ENCODE measurements at regions not wholly inside any gene's neighbourhood (a gene's known extent, or its start where the extent isn't known, plus 50 kb on each side); places are given as distances from the start of the nearest gene placed in this dataset.
"Not testable (repeated sequence)": the region's sequence is repeated elsewhere in the genome, so short reads cannot be mapped to it uniquely, and the experiment has no call there.

DNA sequence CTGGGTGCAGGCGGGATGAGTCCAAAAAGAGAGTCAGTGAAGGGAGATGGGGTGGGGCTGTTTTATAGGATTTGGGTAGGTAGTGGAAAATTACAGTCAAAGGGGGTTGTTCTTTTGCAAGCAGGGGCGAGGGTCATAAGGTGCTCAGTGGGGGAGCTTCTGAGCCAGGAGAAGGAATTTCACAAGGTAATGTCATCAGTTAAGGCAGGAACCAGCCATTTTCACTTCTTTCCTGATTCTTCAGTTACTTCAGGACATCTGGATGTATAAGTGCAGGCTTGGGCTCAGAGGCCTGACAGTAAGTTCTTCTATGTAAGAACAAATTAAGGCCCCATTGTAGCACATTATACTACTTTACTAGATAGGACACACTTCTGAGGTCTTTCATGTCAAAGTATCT, 231.2 kb upstream of the NRXN1 start:
- DNase-seq, result not testable (repeated sequence)

DNA sequence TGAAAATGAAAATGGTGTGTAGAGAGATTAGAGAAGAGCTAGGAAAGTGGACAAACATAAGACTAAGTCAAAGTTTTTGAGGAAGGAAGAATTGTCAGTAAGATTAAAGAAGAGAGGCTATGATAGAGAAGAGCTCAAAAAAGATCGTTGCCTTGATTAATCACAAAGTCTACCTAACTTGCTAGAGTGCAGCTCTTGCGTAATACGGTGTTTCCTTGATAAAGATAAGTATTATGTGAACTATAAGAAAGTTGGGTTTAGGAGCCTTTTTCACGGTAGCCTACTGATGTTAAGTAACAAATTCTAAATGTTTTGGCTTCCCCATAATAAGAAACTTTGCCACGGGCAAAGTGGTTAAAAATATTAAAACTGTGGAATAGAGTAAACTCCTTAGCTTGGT, 226.4 kb upstream of the NRXN1 start:
- DNase-seq, result no peak

DNA sequence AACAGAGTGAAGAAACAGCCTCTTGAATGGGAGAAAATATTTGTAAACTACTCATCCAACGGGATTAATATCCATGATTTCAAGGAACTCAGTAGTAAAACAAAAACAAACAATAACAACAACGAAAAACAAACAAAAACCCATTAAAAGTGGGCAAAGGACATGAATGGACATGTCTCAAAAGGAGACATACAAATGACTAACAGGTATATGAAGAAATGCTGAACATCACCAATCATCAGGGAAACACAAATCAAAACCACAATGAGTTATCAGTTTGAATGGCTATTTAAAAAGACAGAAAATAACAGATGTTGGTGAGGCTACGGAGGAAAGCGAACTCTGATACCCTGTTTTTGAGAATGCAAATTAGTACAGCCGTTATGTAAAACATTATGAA, 224.8 kb upstream of the NRXN1 start:
- no peak for DNase-seq

DNA sequence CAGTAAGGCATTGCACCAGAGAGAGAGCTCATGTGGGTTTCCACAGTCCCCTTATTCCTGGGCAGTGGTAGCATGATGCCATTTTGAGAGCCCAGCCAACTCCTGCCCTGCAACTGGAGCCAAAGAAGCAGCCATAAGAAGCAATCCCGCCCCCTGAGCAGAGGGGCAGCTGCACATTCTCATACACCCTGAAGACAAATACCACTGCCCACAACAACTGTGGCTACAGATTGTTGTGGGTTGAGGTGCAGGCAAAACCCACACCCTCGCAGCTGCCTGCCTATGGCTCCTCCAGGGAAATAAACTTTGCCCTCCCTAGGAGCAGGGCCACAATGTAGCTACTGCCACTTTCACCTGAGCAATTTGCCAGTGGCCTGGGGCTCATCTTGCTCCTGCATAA, 219.4 kb upstream of the NRXN1 start:
- no peak for DNase-seq

DNA sequence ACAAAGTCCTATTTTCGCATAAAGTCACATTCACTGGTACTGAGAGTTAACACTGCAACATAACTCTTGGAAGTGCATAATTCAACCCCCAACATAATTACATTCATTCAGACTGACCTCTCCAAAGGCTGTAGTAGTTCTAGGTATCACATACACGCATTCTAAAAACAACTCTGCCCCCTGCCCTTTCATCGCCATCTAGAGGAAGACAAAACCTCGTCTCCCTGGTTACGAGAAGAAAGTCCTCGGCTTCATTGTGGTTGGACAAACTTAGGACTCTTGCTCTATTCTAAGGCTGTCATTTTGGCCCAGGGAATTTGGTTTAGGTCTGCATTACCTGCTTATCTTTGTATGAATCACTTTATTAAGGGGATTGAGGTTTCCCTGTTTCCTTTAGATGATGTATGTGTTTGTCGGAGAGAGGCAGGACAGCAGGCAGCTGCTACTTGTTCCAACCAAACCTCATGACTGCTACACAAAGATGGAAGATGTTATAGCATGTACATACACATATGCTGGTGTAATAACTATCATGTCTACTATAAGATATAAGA, 215.4 kb upstream of the NRXN1 start:
- DNase-seq, result no peak

DNA sequence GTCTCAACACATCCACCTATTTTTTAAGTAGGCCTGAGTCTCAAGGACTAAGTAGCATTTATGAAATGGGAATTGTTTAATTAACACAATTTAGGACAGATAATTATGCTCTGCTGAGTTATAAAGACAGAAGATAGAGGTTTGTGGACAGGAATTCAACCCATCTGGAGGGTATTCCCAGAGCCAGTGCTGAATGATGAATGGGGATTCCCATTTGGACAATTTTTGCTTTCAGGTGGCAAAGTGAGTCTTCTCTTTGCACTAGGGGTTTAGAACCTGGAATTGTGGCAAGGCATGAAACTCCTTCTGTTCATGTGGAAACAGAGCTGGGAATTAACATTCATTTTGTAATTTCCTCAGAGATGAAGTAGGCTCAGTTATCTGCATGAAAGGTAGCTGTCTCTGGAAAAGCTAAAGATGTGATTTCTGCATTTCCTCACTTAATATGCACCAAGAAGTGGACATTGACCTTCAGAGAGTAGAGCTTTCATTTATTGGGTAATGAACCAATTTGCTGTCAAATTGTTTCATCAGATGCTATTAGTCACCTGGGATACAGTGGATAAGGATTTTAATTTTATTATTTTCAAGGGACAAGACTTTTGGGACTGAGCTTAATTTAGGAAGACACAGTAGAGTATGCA, 212.1 kb upstream of the NRXN1 start:
- no peak for DNase-seq

DNA sequence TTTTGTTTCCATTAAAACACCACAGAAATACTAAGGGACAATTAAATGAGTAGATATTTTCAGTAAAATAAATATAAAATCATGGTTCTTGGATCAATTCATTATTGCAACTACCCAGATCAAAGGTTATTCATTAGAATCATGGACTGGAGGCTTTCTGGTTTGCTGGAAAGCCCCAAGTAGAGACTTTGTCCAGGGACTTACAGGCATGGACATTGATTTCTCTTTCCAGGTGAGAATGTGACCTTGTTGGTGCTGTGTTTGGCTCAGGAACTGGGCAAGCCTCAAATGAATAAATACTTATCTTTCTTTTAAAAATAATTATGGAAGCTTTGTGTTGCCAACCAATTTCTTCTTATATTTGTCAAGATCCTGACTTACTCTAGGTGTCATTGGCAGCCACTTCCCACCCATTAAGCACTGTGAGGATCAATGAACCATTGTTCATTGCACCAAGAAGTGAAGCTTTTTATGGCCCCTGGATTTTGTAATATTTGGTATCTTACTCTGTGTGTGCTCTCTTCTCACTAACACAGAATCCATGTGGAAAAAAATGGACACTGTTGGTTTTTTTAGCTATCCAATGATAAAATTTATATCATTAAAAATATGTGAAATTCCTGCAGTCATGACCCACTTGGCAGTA, 205.8 kb upstream of the NRXN1 start:
- DNase-seq, result no peak

DNA sequence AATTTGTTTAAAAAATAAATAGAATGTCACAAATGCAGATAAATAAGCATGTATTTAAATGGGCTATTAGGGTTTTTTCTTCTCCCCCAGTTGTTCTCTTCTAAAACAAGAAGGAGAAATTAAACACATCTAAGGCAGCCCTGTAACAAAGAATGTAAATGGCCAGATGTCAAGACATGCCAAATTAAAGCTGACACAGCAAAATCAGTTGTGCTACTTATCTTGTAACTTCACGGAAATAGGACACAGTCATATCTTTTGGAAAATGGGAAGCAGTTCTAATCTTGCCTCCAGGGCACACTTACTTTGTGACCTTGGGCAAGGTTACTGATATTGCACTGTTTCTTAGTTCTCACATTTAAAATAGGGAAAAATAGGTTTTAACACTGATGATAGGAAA, 200.1 kb upstream of the NRXN1 start:
- DNase-seq, result no peak

DNA sequence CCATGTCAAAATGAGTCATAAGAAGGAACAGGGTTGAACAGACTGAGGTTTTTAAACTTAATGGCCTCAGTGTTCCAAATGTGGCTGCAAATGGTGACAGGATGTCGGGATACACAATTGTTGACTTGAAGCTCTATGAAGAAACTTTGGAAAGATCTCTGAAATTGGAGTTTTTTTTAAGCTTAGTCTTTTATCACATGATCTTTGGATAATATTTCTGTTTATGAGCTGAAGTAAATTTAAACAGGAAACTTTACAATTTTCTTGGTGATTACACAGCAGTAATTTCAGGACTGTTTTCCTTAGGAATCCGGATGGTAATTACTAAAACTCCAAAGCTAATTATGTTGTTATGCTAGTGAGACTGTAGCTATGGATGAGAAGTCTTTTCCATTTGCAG, 199.1 kb upstream of the NRXN1 start:
- no peak for DNase-seq

DNA sequence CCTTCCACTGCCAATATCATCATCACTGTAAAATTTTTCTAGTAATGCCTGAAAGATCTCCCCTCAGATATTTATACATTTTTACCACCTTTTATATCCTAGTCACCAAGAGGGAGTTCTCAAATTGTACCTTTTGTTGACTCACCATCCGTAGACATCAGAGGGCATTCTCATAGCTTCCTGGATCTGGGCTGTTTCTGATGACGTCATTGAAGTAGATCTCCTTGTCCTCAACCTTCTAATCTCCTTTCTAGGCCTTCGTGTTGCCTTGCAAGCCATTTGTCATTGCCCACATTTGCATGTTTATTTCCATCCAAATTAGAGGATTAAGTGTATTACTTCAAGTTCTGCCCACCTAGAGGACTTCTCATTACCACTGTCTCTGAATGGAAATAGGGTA, 193.4 kb upstream of the NRXN1 start:
- no peak for DNase-seq

DNA sequence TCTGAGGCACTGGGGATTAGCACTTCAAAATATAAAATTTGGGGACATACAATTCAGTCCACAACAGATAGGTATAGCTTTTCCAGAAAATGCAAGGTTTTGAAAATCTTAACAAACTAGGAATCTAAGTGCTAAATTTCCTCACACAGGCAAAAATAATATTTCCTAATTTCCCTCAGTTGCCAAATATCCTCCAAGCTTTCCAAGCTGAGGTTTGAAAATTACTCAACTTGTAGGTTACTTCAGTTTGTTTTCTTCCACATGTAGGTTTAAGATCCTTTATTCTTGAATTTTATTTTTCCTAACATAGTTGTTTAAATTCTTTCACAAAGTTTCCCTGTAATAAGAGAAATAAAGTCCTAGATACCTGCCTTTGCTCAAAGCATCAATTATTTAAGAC, 192.9 kb upstream of the NRXN1 start:
- DNase-seq, result no peak

DNA sequence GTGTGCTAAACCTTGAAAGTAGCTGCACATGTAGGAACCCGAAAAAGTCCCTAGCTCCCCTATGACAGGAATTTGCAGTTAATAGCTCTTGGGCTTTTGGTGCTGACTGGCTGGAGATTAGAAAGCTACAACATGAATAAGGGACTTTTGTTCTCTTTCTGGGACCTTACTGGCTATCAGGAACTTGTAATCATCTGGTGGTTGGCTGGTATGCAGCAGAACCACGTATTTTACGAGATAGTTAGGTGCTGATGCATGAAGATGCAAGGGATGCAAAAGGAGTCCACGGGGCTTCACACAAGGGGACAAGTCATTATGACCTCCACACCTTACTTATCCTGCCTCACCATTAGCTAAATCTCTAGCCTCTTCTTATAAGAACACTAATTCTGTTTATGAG, 190.2 kb upstream of the NRXN1 start:
- DNase-seq, result no peak

DNA sequence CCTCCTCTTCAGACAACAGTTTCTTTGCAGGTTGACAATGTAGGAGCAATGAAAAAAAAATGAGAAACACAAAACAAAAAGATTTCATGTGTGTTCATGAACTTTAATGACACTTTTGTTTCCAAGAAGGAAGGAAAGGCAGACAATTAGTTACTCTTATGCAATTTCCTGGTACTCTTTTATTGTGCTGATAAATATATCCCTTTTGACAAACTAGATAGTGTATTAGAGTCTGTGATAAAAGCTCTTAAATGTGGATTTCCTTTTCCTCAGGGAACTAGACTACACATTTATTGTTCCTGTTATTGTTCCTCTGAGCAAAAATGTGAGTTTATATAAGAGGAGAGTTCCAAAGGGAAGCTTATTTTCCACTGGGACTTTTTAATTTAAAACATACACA, 188.7 kb upstream of the NRXN1 start:
- peak; percentile 0 for DNase-seq

DNA sequence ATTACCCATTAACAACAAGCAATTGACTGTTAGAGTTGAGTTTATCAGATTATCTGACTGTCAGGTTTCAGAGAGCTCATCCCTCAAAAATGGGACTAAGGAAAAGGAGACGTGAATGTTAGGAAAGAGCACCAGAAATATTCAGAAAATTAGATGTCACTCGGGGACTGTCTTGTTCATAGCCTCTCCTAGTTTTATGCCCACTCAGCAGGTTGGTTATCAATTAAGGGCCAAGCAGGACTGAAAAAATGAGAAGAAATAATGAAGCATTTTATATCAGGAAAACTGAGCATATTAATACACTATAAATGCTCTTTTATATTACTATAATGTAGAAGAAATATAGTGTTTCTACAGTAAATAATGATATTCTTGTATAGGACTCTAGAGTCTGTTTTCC, 188.1 kb upstream of the NRXN1 start:
- DNase-seq, result no peak

DNA sequence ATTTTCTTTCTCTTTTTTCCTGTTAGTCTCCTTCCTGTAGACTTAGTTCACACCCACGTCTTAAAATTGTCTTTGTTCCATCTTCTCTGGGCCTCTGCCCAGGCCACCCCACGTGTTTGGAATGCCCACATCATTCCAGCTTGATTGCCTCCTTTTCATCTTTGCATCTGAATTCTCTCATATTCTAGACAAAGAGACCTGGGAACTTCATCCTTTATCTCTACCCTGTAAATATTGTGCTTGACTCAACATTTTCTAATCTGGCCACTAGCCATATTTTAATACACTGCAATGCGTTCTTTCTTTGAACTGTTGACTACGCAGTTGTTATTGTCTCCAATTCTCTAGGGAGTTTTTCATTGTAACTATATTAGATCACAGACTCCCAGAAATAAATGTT, 187.5 kb upstream of the NRXN1 start:
- no peak for DNase-seq

DNA sequence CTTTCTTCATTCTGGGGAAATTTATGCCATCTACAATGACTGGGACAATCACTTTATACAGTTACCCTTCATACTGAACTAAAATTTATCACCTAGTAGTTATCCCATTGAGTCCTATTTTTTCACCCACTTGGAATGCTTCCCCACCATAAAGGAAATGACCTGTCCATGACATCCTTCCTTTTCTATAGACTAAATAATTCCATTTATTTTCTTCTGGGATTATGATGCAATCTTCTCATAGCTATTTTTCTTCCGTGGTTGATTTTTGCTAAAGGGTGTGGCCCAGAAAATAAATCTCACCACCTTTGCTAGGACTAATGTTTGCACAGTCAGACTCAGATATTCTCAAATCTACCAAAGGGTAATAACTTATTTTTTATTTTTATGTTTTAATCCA, 186.1 kb upstream of the NRXN1 start:
- DNase-seq, result no peak

DNA sequence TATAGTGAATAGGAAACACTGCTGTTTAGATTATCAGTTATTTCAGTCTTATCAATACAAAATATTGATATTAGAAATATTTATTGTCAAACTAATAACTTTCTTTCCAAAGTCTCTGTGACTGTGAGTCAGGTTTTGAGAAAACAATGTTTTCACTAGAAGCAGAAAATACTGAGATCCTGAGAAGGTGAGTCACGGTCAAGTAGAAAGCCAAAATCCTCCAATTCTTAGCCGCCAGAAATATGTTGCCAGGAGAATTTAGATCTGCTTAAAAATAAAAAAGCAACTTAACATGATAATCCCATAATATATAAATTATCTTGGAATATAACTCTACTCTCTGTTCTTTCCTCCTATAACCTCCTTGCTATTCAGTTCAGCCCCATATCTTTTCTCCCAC, 181.9 kb upstream of the NRXN1 start:
- no peak for DNase-seq

DNA sequence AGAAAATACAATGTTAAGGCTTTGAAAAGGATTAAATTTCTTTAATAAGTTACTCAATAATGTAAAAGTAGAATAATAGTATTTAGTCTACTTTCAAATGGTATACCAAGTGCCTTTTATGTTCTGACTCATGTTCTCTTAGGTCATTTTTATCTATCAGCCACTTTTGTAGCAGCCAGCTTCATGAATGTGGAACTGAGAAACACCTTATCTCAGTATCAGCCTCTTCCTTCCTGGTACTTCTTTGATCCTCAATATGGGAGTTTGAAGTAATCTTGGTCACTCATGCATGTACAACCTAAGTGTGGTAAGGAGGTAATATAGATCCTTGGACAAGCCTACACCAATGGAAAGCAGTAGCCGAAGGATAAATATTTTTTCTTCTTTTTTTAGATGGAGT, 180.4 kb upstream of the NRXN1 start:
- DNase-seq, result no peak

DNA sequence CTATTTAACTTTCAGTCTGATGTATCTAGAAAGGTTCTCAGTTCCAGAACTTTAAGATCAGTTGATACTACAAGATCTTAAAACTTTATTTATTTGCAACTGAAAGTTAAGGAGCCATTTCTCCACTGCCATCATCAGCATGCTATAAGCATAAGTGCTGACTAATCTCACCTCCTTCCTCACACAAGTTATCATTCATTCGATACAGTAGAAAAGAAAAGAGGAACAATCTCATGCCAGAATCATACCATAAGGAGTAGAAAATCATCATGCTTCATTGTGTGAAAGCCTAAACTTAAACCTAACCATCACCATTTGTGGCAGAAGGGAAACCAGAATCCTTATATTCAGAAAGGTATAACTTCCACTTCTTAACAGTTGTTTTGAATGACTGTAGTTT, 176.6 kb upstream of the NRXN1 start:
- DNase-seq, result no peak

DNA sequence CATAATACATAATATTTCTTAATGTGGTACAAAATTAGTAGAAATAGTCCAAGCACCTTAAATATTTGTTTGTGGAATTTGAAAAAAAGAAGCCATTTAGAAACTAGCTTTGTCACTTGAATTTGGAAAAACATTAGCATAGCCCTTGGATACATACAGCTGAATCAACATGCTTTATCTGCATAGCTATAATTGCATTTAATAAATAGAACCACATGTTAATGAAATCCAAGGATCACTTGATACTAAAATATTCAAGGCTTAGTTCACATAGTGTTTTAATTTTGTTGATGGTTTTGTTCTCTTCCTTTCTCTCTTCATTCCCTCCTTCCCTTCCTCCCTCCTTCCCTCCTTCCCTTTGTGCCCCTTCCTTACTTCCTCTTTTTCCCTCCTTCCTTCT, 169.4 kb upstream of the NRXN1 start:
- DNase-seq, result no peak

DNA sequence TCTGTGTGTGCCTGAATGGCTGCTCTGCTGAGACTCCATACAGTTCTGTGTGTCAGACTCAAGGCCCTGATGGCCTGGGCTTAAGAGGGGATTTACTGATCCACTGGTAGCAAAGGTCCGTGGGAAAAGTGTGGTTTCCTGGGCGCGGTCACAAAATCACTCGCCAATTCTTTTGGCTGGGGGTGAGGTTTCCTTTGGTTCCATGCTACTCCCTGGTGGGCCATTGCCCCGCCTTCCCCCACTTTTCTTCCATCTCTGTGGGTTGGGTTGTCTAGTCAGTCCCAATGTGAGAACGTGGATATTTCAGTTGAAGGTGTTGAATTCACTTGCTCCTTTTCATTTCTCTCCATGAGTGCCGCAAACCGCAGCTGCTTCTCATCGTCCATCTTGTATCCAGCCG, 162.7 kb upstream of the NRXN1 start:
- DNase-seq, result no peak

DNA sequence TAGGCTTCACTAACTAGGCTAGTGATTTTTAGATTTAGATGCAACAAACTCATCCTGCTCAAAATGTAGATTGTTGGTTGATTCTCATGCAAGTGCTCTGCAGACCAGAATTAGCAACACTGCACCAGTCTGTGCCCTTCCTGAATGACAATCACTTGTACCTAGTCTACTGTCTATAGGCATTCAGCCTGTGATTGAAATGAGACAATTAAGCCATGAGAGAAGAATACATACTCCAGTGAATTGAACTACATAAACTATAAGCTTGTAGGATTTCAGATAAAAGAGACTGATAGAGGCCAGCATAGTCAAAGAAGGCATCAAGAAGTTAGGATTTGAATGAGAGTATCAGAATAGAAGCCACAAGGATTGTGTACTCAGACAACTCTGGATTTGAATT, 138.3 kb upstream of the NRXN1 start:
- DNase-seq, result no peak

DNA sequence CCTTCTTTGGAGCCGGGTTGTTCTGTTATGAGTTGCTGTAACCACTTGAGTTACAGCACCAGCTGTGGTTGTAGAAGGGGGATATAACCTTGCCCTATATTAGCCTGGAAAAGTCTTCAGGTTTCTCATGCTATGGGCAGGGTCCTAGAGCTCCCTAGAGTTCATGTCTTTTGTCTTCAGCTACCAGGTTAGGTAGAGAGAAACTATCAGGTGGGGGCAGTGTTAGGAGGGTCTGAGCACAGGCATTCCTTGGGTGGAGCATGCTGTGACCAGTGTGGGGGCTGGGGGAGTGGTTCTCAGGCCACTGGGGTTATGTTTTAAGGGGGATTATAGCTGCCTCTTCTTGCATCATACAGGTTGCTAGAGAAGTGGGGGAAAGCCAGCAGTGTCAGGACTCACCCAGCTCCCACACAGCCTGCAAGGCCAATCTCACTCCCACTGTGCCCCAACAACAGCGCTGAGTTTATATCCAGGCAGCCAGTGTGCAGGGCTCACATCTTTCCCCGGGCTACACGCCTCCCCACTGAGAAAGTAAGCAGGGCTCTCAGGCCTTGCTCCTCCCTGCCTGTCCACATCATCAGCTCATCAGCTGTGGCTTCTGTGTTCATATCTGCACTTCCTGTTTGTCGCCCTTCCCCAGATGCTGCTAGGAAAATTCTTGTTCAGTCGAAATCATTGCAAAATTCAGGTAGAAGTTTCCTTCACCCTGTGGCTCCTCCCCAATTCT, 133.8 kb upstream of the NRXN1 start:
- DNase-seq, result no peak

DNA sequence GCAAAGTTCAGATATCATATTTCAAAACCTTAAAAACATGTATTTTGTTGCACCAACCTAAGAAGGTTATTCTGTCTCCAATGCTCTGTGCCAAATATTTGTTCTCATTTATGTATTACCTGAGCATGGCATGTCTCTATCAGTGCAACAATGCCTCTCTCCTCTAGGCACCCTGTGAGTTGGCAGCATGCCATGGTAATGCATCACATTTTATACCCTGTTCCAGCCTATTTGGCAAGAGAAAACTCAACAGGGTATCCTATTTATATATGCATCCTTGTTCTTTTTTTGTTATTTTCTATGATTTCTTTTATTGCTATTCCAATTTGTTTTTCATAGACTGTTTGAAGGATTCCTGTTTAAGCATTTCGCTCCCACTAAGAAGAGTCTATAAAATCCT, 126.3 kb upstream of the NRXN1 start:
- no peak for DNase-seq
